GM18508 (cell line): ENCODE measurements at regions not wholly inside any gene's neighbourhood (a gene's known extent, or its start where the extent isn't known, plus 50 kb on each side); places are given as distances from the start of the nearest gene placed in this dataset.
"Not testable (repeated sequence)": the region's sequence is repeated elsewhere in the genome, so short reads cannot be mapped to it uniquely, and the experiment has no call there.

Experiments used
- ATAC-seq: cut with Tn5 transposase; IDR thresholded peaks from one replicate; pipeline ENCODE4 v1.9.1; 2021; ENCODE audit warnings: moderate number of reproducible peaks; ENCODE audit not compliant: insufficient read depth, unreplicated experiment

DNA sequence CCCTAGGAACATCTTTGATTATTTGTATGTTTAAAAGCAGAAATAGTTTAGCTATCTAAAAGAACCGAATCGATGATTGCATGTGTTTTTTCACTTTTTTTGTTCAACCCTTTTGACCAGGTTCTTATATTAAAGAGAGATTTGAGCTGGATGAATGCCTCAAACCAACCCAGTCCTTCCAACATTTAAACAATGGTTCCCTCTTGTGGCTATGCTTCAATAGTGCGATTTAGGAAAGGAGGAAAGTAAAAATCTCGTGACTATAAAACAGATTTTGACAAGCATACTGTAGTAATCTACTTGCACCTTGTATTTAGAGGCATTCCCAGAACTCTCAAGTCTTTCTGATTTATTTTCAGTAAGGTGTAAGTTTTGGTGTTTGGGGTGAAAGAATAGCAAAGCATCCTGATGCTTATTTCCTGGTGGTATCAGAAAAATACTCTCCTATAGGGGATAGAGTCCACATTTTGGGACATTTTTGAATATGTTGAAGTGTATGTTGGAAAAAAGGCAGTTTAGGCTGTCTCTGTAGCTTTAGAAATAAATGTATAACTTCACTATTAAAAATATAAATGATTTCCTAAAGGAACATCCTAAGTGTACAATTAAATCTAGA lies 159.6 kb upstream of the KCNH8 start:
- no peak for ATAC-seq

DNA sequence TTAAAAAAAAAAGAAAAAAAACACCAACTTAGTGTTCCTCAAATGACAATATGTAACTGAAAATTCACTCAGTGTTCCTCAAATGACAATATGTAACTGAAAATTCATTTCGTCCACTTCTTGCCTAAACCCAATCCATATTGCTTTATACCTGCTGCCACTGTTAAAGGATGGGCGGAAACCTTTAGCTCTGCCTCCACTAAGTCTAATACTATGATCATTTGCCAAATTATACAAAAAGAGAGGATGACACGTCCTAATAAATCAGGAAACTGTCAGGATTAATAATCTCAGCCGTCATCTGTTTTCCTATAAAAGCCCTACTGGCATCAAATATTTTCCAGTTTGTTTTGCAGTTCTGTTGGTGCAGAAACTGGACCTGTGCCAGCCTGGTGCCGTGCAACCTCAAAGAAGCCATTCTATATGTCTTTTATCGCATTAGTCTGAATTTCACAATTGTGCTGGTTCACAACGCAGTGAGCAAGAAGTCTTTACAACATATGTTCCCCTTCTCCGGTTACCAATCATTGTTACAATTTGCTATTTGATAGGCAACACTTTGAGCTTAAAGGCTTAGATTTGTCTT lies 160.4 kb upstream of the KCNH8 start:
- ATAC-seq, result no peak

DNA sequence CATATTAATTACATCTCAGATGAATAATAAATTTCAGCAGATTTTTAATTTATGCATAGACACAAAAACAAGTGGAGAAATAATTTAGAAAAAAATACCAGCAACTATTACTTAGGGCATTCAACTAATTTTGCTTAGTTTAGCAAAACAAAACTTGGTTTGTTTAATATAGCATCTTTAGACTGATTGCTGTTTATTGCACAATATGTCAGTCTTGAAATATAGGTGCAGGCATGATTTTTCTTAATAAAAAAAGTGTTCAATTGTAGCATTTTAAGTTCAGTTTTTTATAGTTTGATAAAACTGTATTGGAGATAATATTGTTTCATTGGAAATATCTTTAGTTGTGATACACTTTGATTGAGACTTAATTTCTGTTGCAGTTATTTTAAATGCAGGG lies 161.2 kb upstream of the KCNH8 start:
- no peak for ATAC-seq

DNA sequence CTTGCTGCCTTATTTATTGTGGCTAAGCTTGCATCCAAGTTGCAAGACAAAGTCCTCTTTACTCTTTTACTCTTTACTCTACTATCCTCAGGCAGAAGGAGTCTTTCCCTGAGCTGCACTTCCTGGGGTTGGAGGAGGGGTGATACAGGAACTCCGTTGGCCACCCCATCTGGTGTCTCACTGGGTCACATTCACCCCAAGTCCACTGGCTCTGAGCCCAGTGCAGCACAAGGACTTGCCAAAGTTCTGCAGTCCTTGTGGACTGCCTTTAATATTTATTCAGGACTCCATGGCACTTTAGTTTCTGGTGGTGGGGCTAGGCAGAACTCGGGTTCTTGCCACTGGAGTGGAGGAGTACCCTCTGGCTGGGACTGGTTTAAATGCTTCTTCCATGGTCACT lies 165.4 kb upstream of the KCNH8 start:
- ATAC-seq, result no peak

DNA sequence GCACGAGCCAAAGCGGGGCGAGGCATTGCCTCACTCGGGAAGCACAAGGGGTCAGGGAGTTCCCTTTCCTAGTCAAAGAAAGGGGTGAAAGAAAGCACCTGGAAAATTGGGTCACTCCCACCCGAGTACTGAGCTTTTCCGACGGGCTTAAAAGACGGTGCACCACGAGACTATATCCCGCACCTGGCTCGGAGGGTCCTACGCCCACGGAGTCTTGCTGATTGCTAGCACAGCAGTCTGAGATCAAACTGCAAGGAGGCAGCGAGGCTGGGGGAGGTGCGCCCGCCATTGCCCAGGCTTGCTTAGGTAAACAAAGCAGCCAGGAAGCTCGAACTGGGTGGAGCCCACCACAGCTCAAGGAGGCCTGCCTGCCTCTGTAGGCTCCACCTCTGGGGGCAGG lies 172.2 kb upstream of the KCNH8 start:
- not testable (repeated sequence) for ATAC-seq

DNA sequence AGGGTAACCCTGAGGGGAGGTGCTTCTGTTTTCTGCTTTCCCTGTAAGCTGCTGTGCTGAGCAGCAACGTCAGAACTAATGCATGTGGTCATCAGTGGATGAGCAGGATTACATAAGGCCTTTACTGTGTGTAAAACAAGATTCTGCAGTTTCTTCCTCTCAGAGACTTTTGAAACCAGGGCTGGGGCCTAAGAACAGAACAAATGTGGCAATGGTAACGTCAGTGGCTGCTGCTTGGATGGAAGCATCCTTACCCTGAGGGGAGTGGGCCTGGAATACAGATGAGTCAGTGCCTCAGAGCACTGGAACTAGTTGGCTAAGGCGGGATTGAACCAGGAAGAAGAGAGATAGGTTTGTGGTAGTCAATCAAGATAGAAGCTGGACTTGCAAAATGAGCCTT lies 180.2 kb upstream of the KCNH8 start:
- ATAC-seq, result no peak

DNA sequence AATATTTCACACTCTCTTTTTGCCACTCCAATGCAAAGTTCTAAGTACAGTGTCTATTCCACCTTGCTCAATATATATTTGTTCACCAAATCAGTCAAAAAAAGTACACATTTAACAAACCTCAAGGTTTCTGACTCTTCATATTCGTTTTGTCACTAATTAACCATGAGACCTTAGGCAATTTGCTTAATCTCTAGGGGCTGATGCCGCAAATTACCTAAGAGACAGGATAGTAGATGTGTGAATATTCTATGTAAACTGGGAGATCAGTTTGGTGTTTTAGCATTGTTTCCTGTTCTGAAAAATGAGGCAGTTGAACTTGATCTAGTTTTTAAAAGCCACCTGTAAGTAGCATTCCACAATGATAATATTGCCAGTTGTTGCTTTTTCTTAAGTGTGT lies 182.5 kb upstream of the KCNH8 start:
- ATAC-seq, result no peak

DNA sequence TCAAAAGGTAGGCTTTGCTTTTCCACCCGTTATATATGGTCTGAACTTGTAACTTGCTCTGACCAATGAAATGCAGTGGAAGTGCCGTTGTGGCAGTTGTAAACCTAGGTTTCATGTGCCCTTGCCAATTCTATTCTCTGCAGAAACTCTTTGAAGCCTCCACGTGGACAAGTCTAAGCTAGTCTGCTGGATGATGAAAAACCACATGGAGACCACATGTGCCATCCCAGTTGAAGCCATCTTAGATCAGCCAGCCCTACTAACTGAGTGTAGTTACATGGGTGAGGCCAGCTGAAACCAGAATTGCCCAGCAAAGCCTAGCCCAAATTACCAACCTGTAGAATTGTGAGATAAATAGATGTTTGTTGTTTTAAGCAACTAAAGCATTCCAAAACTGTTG lies 183.7 kb upstream of the KCNH8 start:
- ATAC-seq, result no peak

DNA sequence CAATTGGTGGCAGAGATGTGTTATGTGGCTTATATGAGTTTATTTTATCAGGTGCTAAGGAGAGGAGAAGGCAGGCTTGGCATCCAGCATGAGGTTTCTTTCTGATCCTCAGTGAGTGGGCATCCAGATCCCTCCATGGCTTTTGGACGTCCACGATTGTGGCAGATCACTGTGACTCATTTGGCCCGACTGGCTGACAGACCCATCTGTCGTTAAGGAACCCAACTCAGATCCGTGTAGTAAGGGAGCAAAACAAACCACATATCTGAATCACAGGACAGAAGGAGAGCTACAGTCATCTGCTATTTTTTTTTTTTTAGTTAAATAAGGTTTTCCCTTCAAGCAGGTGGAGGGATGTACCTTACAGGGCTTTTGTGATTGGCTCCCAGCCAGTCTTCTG lies 197.0 kb upstream of the KCNH8 start:
- ATAC-seq, result no peak

DNA sequence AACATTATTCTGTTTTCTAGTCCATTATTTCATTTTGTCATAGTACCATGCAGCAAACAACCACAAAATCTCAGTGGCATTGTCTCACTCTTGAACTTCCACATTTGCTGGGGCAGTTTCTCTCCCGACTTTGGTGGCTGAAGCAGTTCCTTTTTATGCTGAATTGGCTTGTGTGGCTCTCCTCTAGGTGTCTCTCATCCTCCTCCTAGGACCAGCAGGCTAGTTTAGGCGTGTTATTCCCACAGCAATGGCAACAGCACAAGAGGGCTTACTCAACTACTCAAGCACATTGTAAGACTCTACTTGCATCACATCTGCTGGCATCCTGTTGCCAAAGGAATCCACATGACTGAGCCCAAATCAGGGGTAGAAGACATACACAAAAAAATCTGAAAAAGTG lies 201.8 kb upstream of the KCNH8 start:
- ATAC-seq, result no peak

DNA sequence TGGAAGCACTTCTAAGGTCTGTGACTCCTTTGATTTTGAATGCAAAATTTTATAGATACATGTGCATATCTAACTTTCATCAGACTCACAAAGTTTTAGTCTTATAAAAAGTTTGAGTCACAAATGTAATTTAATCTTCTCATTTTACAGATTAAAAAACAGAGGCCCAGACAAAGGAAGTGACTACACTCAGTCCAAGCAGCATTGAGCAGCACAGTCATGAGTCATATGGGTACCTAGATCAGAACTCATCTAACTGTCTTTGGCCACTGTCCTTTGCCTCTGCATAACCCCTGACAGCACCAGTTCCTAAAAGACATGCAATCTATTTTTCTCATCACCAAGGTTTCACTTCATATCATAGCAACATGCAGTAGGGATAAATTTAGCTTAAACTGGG lies 210.7 kb upstream of the KCNH8 start:
- ATAC-seq, result no peak

DNA sequence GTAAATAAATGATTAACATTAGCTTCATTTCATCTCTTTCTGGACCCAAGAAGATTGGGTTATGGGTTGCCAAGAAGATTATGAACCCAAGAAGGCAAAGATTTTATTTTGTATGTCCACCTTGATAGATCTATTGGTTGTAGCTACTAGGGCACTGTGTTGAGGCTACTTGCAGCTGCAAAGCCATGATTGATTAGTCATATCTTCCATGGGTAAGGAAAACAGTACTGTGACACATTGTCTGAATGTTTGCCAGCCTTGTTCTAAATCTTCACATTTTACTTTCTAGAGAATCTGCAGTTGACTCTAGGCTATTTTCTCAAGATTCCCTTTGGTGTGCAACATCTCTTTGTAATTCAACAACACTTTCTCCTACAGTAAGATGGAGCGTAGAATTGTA lies 229.2 kb upstream of the KCNH8 start:
- ATAC-seq, result no peak

DNA sequence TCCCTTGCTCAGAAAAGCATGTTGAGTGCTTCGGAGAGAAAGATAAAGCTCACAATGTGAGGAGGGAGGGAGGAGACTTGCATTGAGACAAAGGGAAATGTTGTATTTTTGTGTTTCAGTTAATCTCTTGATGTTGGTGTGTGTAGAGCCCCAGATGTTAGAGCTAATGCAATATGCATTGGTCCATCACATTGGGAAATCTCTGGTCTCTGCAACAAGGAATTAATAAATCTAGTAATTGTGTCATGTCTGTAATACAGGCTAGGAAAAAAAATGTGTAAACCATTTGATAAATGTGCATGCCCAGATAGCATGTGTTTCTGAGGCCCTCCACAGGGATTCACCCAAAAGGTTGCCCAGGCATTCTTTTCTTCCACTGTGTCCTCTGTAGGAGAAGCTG lies 230.4 kb upstream of the KCNH8 start:
- no peak for ATAC-seq

DNA sequence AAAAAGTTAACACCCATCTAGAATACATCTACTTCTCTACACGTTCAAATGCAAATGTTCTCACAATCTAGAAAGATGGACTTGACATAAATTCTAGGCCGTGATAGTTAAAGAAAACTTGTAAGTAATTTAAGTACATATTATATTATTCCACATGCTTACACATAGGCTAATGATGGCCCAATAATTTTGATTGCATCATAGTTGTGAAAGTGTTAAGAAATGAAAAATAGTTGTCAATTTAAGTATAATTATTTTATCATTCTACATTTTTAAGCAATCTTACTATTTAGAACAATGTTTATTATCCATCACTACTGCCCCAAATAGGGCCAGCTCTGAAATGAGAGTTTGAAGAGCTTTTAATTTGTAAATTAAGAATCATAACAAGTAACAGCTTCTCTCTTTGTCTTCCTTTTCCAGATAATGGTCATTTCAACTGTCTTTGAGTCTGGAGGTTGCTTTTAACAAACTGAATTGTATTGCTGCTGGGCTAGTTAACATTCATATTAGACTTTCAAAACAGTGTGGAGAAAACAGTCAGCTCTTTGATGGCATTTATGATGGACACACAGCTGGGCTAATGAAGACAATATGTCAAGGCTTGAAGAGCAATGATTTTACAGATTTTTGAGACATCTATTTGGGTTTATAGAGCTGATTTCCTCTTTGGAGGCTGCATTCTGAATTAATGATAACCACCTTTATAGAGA lies 246.1 kb upstream of the KCNH8 start:
- no peak for ATAC-seq

DNA sequence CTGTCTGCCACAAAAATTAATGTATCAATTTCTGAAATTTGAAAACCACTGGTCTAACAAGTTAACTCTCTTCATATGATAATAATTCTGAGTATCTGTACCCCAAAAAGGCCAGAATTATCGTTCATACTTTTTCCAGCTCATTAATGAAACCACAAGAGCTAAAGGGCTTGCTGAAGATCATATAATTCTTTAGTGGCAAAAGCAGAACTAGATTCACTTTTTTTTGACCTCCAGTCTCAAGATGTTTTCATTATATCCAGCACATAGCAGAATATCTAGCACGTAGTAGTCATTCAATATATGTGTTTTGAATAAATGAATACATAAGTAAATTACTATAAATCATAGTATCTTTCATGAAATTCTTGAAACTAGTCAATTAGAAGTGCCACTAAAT lies 246.7 kb upstream of the KCNH8 start:
- no peak for ATAC-seq

DNA sequence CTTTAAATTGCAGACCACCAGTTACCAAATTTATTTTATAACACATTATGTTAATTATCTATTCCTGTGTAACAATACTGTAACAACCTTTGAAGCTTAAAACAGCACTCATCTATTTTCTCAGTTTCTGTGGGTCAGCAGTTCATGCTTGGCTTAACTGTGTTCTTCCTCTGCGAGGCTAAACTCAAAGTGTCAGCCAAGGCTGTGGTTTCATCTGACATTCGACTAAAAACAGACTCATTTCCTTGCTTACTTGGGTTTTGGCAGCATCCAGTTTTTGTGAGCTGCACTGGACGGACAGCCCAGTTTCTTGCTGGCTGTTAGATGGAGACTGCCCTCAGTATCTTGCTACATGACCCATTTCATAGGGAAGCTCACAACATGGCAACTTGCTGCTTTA lies 247.3 kb upstream of the KCNH8 start:
- ATAC-seq, result peak; percentile 84

DNA sequence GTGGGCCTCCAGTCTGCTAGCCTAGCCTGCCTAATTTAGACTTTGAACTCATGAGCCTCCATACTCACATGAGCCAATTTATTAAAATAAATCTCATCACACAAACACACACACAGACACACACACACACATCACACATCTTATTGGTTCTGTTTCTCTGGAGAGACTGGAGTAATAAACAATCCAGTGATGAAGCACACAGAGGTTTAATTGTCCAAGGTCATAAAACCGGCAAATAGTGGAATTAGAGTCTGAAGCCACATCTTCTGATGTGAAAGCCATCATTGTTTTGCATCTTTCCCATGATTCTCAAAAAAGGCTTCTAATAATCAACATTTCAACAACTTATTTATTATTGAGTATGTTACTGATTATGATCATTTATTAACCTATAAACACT lies 249.4 kb upstream of the KCNH8 start:
- no peak for ATAC-seq

DNA sequence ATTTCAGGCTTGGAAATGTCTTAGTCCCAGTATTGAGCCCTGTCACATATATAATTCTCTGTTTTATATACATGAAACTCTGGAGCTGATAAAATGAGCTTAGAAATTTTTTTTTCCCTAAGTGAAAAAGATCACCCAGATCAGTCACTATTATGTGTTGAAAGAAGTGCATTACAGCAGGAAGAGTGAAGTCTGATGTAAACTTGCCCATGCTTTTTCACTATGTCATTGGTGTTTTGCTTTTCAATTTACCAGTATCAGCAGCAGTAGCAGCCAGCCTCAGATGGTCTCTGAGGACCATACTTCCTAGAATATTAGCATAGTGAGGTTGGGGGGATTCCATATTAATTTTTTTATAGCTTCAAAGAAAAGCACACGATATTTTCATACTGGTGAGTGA lies 255.6 kb upstream of the KCNH8 start:
- ATAC-seq, result no peak

DNA sequence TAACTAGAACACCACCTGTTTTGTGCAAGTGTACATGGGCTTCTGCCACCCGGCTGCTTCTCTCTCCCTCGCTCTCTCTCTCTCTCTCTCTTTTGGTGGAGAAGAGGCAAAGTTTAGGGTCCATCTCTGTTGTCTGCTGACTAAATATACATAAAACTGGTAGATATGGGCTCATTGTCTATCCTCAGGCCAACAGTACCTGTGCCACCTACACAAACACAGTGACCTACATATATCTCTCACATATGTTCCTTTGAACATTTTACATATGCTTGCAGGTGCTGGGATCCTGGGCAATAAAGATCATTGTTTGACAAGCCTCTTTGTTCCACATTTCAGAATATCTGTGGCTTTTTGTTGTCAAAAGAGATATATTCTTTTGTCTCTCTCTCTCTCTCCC lies 256.3 kb upstream of the KCNH8 start:
- no peak for ATAC-seq

DNA sequence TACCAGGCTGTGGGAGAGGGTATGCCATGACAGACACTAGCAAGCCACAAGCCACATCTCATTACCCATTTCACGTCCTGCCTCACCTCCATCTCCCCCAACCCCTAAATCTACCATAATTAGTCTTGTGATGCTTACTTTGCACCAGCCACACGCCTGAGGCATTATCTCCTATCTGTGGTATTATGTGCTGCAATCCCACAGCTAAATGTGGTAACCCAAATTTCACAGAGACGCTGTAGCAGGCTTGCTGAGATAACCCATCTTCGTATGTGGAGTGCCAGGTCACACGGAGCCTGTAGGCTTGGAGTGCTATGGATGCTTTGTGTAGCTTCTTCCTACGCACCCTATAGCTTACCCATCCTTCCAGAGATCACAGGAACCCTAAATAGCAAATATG lies 256.7 kb upstream of the KCNH8 start:
- ATAC-seq, result no peak

DNA sequence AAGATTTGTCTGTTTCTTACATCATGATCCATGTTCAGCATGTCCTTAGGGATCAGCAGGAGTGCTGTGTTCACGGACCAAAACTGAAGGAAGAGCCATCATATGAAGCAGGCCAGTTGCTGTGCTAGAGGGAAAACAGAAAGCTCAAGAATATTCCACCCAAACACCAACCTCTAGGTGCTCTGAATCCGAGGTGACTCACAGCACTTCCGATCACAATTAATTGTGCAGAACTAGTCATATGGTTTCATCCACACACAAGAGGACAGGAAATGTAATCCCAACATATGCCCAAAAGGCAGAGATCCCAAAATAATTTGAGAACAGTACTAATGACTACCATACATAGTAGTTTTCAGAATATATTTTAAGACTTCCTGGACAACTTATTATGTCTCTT lies 257.9 kb upstream of the KCNH8 start:
- no peak for ATAC-seq

DNA sequence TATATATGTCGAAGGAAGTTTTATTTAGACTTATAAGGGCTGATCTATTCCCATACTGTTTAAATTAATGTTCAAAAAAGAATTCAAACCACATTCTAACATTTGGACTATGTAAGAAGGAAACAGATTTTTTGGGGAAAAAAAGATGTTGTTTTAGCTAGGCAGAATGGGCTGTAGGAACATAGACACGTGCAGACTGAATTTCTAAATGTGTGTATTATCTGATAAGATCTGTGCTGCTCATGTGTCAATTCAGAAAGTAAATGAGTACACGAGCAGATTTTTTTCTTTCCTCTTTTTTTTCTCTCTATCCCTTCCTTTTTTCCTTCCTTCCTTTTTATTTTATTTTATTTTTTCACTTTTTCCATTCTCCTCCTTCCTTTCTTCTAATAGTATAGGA lies 259.5 kb upstream of the KCNH8 start:
- ATAC-seq, result no peak
